IMR-90 (cell line): ENCODE measurements at regions not wholly inside any gene's neighbourhood (a gene's known extent, or its start where the extent isn't known, plus 50 kb on each side); places are given as distances from the start of the nearest gene placed in this dataset.

Experiments used
- ATAC-seq: fragments of 200-7000 bp; cut with Tn5 transposase; 2 replicates; pipeline ENCODE4 v1.9.1; 2020; ENCODE audit warnings: low read depth, mild to moderate bottlenecking, moderate library complexity
- BruUV-seq: library from RNA; stranded (reverse); fragments of 400-500 nt; replicated peaks from 2 replicates; lab custom pipeline; 2021; lab: Mats Ljungman, UMichigan
- CTCF ChIA-PET: fragments of 300-600 bp; formaldehyde crosslinking; extraction: SDS; loops from one replicate; lab custom pipeline; 2021; ENCODE audit warnings: antibody characterized with exemption; lab: Yijun Ruan, JAX
- POLR2A ChIA-PET: fragments of 300-600 bp; sonication (Branson Sonifier 250); formaldehyde crosslinking; loops from one replicate; lab custom pipeline; 2022; ENCODE audit warnings: antibody characterized with exemption; ENCODE audit not compliant: unreplicated experiment; lab: Charles Lee
- DNase-seq: peaks from one replicate; pipeline ENCODE4 v3.0.0; 2013
- H2AFZ ChIP-seq: replicated peaks from 2 replicates; pipeline ENCODE3; 2013; ENCODE audit warnings: low read length, mild to moderate bottlenecking; ENCODE audit not compliant: poor library complexity
- H2AK5ac ChIP-seq: 2 replicates; pipeline ENCODE4 v1.6.1; 2013; ENCODE audit warnings: low read depth, low read length, inconsistent platforms
- H2AK9ac ChIP-seq: replicated peaks from 2 replicates; pipeline ENCODE3; 2013; ENCODE audit warnings: mild to moderate bottlenecking, low read depth, low read length, moderate library complexity; ENCODE audit not compliant: poor library complexity
- H2BK120ac ChIP-seq: 2 replicates; pipeline ENCODE4 v1.6.1; 2013; ENCODE audit warnings: low read depth, low read length, inconsistent platforms
- H2BK15ac ChIP-seq: 3 replicates; pipeline ENCODE4 v1.6.1; 2013; ENCODE audit warnings: low read depth, low read length, inconsistent platforms
- H2BK20ac ChIP-seq: 2 replicates; pipeline ENCODE4 v1.6.1; 2013; ENCODE audit warnings: low read depth, mild to moderate bottlenecking, inconsistent platforms, low read length, moderate library complexity
- H2BK5ac ChIP-seq: 2 replicates; pipeline ENCODE4 v1.6.1; 2013; ENCODE audit warnings: mild to moderate bottlenecking, low read depth, low read length, inconsistent platforms; ENCODE audit not compliant: poor library complexity, severe bottlenecking
- H3K14ac ChIP-seq: replicated peaks from 2 replicates; pipeline ENCODE4 v1.6.1; 2013; ENCODE audit warnings: low read depth, low read length, inconsistent platforms
- H3K18ac ChIP-seq: 2 replicates; pipeline ENCODE4 v1.6.1; 2013; ENCODE audit warnings: low read depth, low read length, control low read depth
- H3K23ac ChIP-seq: 2 replicates; pipeline ENCODE4 v1.6.1; 2013; ENCODE audit warnings: low read depth, low read length, inconsistent platforms
- H3K27ac ChIP-seq: 2 replicates; pipeline ENCODE4 v1.5.1; 2013; ENCODE audit warnings: mild to moderate bottlenecking, control low read depth, low read length; ENCODE audit not compliant: insufficient read depth
- H3K27me3 ChIP-seq: 2 replicates; pipeline ENCODE4 v1.6.1; 2013; ENCODE audit warnings: low read length; ENCODE audit not compliant: control insufficient read depth, insufficient read depth
- H3K36me3 ChIP-seq: 2 replicates; pipeline ENCODE4 v1.6.1; 2013; ENCODE audit warnings: low read length, mixed read lengths; ENCODE audit not compliant: control insufficient read depth, insufficient read depth
- H3K4ac ChIP-seq: 2 replicates; pipeline ENCODE4 v1.6.1; 2013; ENCODE audit warnings: low read depth, low read length, inconsistent platforms
- H3K4me1 ChIP-seq: 2 replicates; pipeline ENCODE4 v1.6.1; 2013; ENCODE audit warnings: low read length, mixed read lengths; ENCODE audit not compliant: control insufficient read depth, insufficient read depth
- H3K4me2 ChIP-seq: 2 replicates; pipeline ENCODE4 v1.6.1; 2013; ENCODE audit warnings: low read depth, mild to moderate bottlenecking, control low read depth, low read length, moderate library complexity
- H3K4me3 ChIP-seq: 2 replicates; pipeline ENCODE4 v1.5.1; 2013; ENCODE audit warnings: low read depth, mild to moderate bottlenecking, control low read depth, low read length, moderate library complexity; ENCODE audit not compliant: insufficient read depth
- H3K56ac ChIP-seq: 2 replicates; pipeline ENCODE4 v1.6.1; 2013; ENCODE audit warnings: low read length, inconsistent platforms; ENCODE audit not compliant: insufficient read depth; ENCODE audit errors: extremely low read depth
- H3K79me1 ChIP-seq, 2 experiments: 2 replicates each; pipeline ENCODE4 v1.6.1; 2013; ENCODE audit warnings: low read length in 2 of 2, inconsistent platforms in 1 of 2, low read depth in 1 of 2
- H3K9ac ChIP-seq: 2 replicates; pipeline ENCODE4 v1.6.1; 2013; ENCODE audit warnings: low read depth, low read length, control low read depth
- H3K9me1 ChIP-seq: 2 replicates; pipeline ENCODE4 v1.6.1; 2013; ENCODE audit warnings: low read length, inconsistent platforms; ENCODE audit not compliant: insufficient read depth
- H3K9me3 ChIP-seq: 2 replicates; pipeline ENCODE4 v1.6.1; 2013; ENCODE audit warnings: low read length; ENCODE audit not compliant: control insufficient read depth, insufficient read depth
- H4K20me1 ChIP-seq: 2 replicates; pipeline ENCODE4 v1.6.1; 2013; ENCODE audit warnings: low read length, inconsistent platforms; ENCODE audit not compliant: insufficient read depth
- H4K5ac ChIP-seq: 2 replicates; pipeline ENCODE4 v1.6.1; 2013; ENCODE audit warnings: mild to moderate bottlenecking, low read depth, low read length, control low read depth
- H4K8ac ChIP-seq, 2 experiments: 2 replicates each; pipeline ENCODE4 v1.6.1; 2013; ENCODE audit warnings: low read depth in 2 of 2, low read length in 2 of 2, control low read depth in 1 of 2, inconsistent platforms in 1 of 2
- H4K91ac ChIP-seq: 2 replicates; pipeline ENCODE4 v1.6.1; 2013; ENCODE audit warnings: low read depth, low read length, inconsistent platforms; ENCODE audit not compliant: insufficient read depth
- MAZ ChIP-seq: IDR thresholded peaks from 2 replicates; pipeline ENCODE4 v1.6.1; 2012; ENCODE audit warnings: low read depth, mild to moderate bottlenecking, low read length, improper control_type of control experiment, moderate library complexity, borderline replicate concordance
- WGBS, 2 experiments: methylation state at CpG; one replicate each; pipeline versions ENCODE4 v1.1.5 to v1.1.7; 2013; ENCODE audit warnings: missing lambda C conversion rate in 2 of 2; ENCODE audit not compliant: insufficient read length in 1 of 2; ENCODE audit errors: extremely low coverage in 2 of 2; 5-methylcytosine and 5-hydroxymethylcytosine counted together
- dilution Hi-C: fragments of 300-500 bp; cut with HindIII; formaldehyde crosslinking; loops from one replicate; pipeline ENCODE4 v1.14.3; 2018; ENCODE audit warnings: low sequenced_read_pairs; ENCODE audit not compliant: unreplicated experiment
- in situ Hi-C: fragments of 300-500 bp; cut with MboI; formaldehyde crosslinking; loops from 3 replicates; pipeline ENCODE4 v1.14.3; 2019; ENCODE audit warnings: low sequenced_read_pairs, inconsistent platforms, mixed read lengths
- intact Hi-C: fragments of 100-400 bp; cut with micrococcal nuclease; formaldehyde crosslinking; loops from 2 replicates; pipeline ENCODE4 v1.10.0; 2022
- TF ChIP-seq, protein P1 (sequence below): conservative IDR thresholded peaks from 2 replicates; pipeline ENCODE4 v1.5.1; 2012; ENCODE audit warnings: mild to moderate bottlenecking, low read depth, low read length, improper control_type of control experiment

- Histone ChIP-seq H3K27ac (no peak overlapping the region), H3K27me3 (no peaks in the 10 kb centered on the region), H2AK9ac (no peak overlapping the region), H4K5ac (no peak overlapping the region), H3K9me1 (no peaks in the 10 kb centered on the region), H3K36me3 (no peaks in the 10 kb centered on the region), H2BK120ac (no peak overlapping the region), H4K8ac (no peak overlapping the region), H4K20me1 (no peaks in the 10 kb centered on the region), H3K18ac (no peak overlapping the region), H3K4ac (no peak overlapping the region), H3K23ac (no peak overlapping the region), H3K4me1 (peaks cover 2% of the 10 kb centered on the region; the same call in 1 of the 2 replicates), H2BK5ac (no peak overlapping the region), H2BK15ac (no peak overlapping the region), H2BK20ac (no peak overlapping the region), H3K56ac (no peak overlapping the region), H3K14ac (no peak overlapping the region), H3K4me2 (no peak overlapping the region), H4K91ac (no peak overlapping the region), H3K9ac (no peak overlapping the region), H3K79me1 (no peaks in the 10 kb centered on the region; a peak in 1 of 4 replicates), H2AK5ac (no peak overlapping the region), H3K4me3 (no peak overlapping the region), H3K9me3 (no peaks in the 10 kb centered on the region), H2AFZ (no peak overlapping the region)
- ChIA-PET POLR2A (no interaction called here), CTCF (interaction anchor here (1.2 kb wide), 1 partner anchor 465 kb away, joined by 3 read pairs; no protein-coding TSS in a partner anchor)
- intact Hi-C loops (loop anchor here (2.0 kb wide), 1 partner anchor 465 kb away; no protein-coding TSS in a partner anchor), dilution Hi-C loops (no loop called here), in situ Hi-C loops (no loop called here)
- no TSS peak for BruUV-seq
- TF ChIP-seq MAZ: no peak
- TF ChIP-seq, protein P1, sequence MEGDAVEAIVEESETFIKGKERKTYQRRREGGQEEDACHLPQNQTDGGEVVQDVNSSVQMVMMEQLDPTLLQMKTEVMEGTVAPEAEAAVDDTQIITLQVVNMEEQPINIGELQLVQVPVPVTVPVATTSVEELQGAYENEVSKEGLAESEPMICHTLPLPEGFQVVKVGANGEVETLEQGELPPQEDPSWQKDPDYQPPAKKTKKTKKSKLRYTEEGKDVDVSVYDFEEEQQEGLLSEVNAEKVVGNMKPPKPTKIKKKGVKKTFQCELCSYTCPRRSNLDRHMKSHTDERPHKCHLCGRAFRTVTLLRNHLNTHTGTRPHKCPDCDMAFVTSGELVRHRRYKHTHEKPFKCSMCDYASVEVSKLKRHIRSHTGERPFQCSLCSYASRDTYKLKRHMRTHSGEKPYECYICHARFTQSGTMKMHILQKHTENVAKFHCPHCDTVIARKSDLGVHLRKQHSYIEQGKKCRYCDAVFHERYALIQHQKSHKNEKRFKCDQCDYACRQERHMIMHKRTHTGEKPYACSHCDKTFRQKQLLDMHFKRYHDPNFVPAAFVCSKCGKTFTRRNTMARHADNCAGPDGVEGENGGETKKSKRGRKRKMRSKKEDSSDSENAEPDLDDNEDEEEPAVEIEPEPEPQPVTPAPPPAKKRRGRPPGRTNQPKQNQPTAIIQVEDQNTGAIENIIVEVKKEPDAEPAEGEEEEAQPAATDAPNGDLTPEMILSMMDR: no peak
- DNase-seq: no peak
- no peak for ATAC-seq
- WGBS, 2 experiments: no CpG with 5 or more reads among the region's 1 CpG
Observed at GRCh38 chr1:98003442-98003841, 82.6 kb upstream of the DPYD start.
